GM12878 (cell line): ENCODE measurements at regions not wholly inside any gene's neighbourhood (a gene's known extent, or its start where the extent isn't known, plus 50 kb on each side); places are given as distances from the start of the nearest gene placed in this dataset.

ENCODE experiments used
- ATAC-seq: fragments of 200-7000 bp; cut with Tn5 transposase; 3 replicates; pipeline ENCODE4 v1.9.1; 2020; ENCODE audit warnings: mild to moderate bottlenecking, moderate library complexity
- BruUV-seq: library from RNA; stranded (reverse); fragments of 400-500 nt; replicated peaks from 2 replicates; lab custom pipeline; 2021; lab: Mats Ljungman, UMichigan
- CTCF ChIA-PET: fragments of 300-600 bp; sonication (Branson Sonifier 250); formaldehyde crosslinking; extraction: SDS; loops from one replicate; lab custom pipeline; 2021; ENCODE audit warnings: inconsistent platforms; lab: Yijun Ruan, JAX
- POLR2A ChIA-PET: fragments of 350-600 bp; formaldehyde crosslinking; extraction: SDS; loops from one replicate; lab custom pipeline; 2021; ENCODE audit warnings: inconsistent platforms; lab: Charles Lee
- RAD21 ChIA-PET: fragments of 300-600 bp; sonication (Branson Sonifier 250); formaldehyde crosslinking; loops from one replicate; lab custom pipeline; 2023; ENCODE audit warnings: antibody characterized with exemption; ENCODE audit not compliant: unreplicated experiment; lab: Charles Lee
- SMC1A ChIA-PET: fragments of 300-600 bp; sonication (Branson Sonifier 250); formaldehyde crosslinking; loops from one replicate; lab custom pipeline; 2023; ENCODE audit not compliant: unreplicated experiment, uncharacterized antibody; lab: Charles Lee
- DNase-seq: peaks from one replicate; pipeline ENCODE4 v3.0.0-alpha.2; 2011; ENCODE audit warnings: low read depth, low spot score
- FAIRE-seq: peaks from 3 replicates; lab custom pipeline; 2011; peaks lifted over from hg19 to GRCh38; lab: Jason Lieb, UNC
- H2AFZ ChIP-seq: 2 replicates; pipeline ENCODE4 v1.6.0; 2011; ENCODE audit warnings: low read depth, low read length, control low read depth; ENCODE audit not compliant: control insufficient read depth
- H3K27ac ChIP-seq: 2 replicates; pipeline ENCODE4 v1.5.1; 2011; ENCODE audit warnings: control low read depth; ENCODE audit not compliant: control insufficient read depth, insufficient read depth
- H3K27me3 ChIP-seq, 2 experiments: replicated peaks in 1 of 2; 2 replicates each; pipeline versions ENCODE4 v1.6.0 to v1.6.1; 2011; ENCODE audit warnings: low read length in 1 of 2; ENCODE audit not compliant: control insufficient read depth in 2 of 2, insufficient read depth in 2 of 2
- H3K36me3 ChIP-seq, 2 experiments: 2 replicates each; pipeline ENCODE4 v1.5.1; 2011; ENCODE audit warnings: low read length in 1 of 2; ENCODE audit not compliant: control insufficient read depth in 2 of 2, insufficient read depth in 2 of 2
- H3K4me1 ChIP-seq: 2 replicates; pipeline ENCODE4 v1.6.1; 2011; ENCODE audit warnings: mild to moderate bottlenecking, low read length, moderate library complexity, mixed read lengths; ENCODE audit not compliant: control insufficient read depth, insufficient read depth
- H3K4me2 ChIP-seq: 2 replicates; pipeline ENCODE4 v1.6.0; 2011; ENCODE audit warnings: control low read depth; ENCODE audit not compliant: control insufficient read depth, insufficient read depth
- H3K4me3 ChIP-seq: fragments of 200-600 bp; sonication (generic); 2 replicates; pipeline ENCODE4 v1.5.1; 2016
- H3K79me2 ChIP-seq: 2 replicates; pipeline ENCODE4 v1.6.0; 2011; ENCODE audit warnings: low read length; ENCODE audit not compliant: control insufficient read depth, insufficient read depth
- H3K9ac ChIP-seq: 2 replicates; pipeline ENCODE4 v1.8.0; 2011; ENCODE audit warnings: low read length, control low read depth, mixed read lengths; ENCODE audit not compliant: control insufficient read depth, insufficient read depth
- H3K9me3 ChIP-seq: replicated peaks from 3 replicates; pipeline ENCODE4 v1.5.1; 2011; ENCODE audit warnings: mild to moderate bottlenecking, low read length; ENCODE audit not compliant: control insufficient read depth, insufficient read depth
- H4K20me1 ChIP-seq: 2 replicates; pipeline ENCODE4 v1.6.0; 2011; ENCODE audit not compliant: control insufficient read depth, insufficient read depth
- ELK1 ChIP-seq: IDR thresholded peaks from 2 replicates; pipeline ENCODE4 v1.6.1; 2012; ENCODE audit warnings: low read depth, low read length, improper control_type of control experiment
- FOS ChIP-seq: IDR thresholded peaks from 3 replicates; pipeline ENCODE4 v1.6.1; 2011; ENCODE audit warnings: borderline replicate concordance; ENCODE audit not compliant: insufficient read length; ENCODE audit errors: extremely low read depth
- GATAD2B ChIP-seq: fragments of 450-650 bp; conservative IDR thresholded peaks from 2 replicates; pipeline ENCODE4 v1.6.1; 2017; ENCODE audit warnings: low read depth, mild to moderate bottlenecking, moderate library complexity
- MLLT1 ChIP-seq: fragments of 450-650 bp; IDR thresholded peaks from 2 replicates; pipeline ENCODE4 v1.6.1; 2016; ENCODE audit warnings: mild to moderate bottlenecking
- PRDM15 ChIP-seq: fragments of 450-650 bp; formaldehyde crosslinking; IDR thresholded peaks from 2 replicates; pipeline ENCODE4 v1.4.0; 2020; ENCODE audit warnings: mild to moderate bottlenecking, moderate library complexity
- RAD21 ChIP-seq: IDR thresholded peaks from 2 replicates; pipeline ENCODE4 v1.6.1; 2011; ENCODE audit warnings: mild to moderate bottlenecking, low read depth, low read length, moderate library complexity; ENCODE audit not compliant: insufficient read depth
- SP1 ChIP-seq: IDR thresholded peaks from one replicate; pipeline ENCODE4 v1.6.1; 2011; ENCODE audit warnings: low read depth, low read length
- SREBF2 ChIP-seq: IDR thresholded peaks from 2 replicates; pipeline ENCODE4 v1.6.1; 2012; ENCODE audit warnings: mild to moderate bottlenecking, low read length
- WRNIP1 ChIP-seq: IDR thresholded peaks from 2 replicates; pipeline ENCODE4 v1.6.1; 2011; ENCODE audit warnings: low read depth, low read length, improper control_type of control experiment, borderline replicate concordance
- ZZZ3 ChIP-seq: IDR thresholded peaks from 2 replicates; pipeline ENCODE4 v1.6.1; 2011; ENCODE audit warnings: low read depth; ENCODE audit not compliant: control insufficient read depth, insufficient read length
- WGBS: methylation state at CpG from one replicate; pipeline ENCODE4 v1.1.6; 2016; ENCODE audit warnings: low lambda C conversion rate; ENCODE audit not compliant: insufficient replicate concordance, insufficient coverage; ENCODE audit errors: missing lambda C conversion rate; 5-methylcytosine and 5-hydroxymethylcytosine counted together
- in situ Hi-C: fragments of 300-500 bp; cut with MboI; formaldehyde crosslinking; loops from 9 replicates; pipeline ENCODE4 v1.14.3; 2018; ENCODE audit warnings: mixed read lengths
- intact Hi-C: fragments of 100-400 bp; cut with micrococcal nuclease; formaldehyde crosslinking; loops from one replicate; pipeline ENCODE4 v1.14.2; 2022; ENCODE audit not compliant: unreplicated experiment
- TF ChIP-seq, protein P1 (sequence below): IDR thresholded peaks from 2 replicates; pipeline ENCODE4 v1.6.1; 2012; ENCODE audit warnings: mild to moderate bottlenecking, low read depth, low read length

GRCh38 chr15:57893040-57893439 is 172.5 kb downstream of the ALDH1A2 start (continued):
- TF ChIP-seq, protein P1, sequence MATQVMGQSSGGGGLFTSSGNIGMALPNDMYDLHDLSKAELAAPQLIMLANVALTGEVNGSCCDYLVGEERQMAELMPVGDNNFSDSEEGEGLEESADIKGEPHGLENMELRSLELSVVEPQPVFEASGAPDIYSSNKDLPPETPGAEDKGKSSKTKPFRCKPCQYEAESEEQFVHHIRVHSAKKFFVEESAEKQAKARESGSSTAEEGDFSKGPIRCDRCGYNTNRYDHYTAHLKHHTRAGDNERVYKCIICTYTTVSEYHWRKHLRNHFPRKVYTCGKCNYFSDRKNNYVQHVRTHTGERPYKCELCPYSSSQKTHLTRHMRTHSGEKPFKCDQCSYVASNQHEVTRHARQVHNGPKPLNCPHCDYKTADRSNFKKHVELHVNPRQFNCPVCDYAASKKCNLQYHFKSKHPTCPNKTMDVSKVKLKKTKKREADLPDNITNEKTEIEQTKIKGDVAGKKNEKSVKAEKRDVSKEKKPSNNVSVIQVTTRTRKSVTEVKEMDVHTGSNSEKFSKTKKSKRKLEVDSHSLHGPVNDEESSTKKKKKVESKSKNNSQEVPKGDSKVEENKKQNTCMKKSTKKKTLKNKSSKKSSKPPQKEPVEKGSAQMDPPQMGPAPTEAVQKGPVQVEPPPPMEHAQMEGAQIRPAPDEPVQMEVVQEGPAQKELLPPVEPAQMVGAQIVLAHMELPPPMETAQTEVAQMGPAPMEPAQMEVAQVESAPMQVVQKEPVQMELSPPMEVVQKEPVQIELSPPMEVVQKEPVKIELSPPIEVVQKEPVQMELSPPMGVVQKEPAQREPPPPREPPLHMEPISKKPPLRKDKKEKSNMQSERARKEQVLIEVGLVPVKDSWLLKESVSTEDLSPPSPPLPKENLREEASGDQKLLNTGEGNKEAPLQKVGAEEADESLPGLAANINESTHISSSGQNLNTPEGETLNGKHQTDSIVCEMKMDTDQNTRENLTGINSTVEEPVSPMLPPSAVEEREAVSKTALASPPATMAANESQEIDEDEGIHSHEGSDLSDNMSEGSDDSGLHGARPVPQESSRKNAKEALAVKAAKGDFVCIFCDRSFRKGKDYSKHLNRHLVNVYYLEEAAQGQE: no peak
- TF ChIP-seq ELK1: no peak

DNA sequence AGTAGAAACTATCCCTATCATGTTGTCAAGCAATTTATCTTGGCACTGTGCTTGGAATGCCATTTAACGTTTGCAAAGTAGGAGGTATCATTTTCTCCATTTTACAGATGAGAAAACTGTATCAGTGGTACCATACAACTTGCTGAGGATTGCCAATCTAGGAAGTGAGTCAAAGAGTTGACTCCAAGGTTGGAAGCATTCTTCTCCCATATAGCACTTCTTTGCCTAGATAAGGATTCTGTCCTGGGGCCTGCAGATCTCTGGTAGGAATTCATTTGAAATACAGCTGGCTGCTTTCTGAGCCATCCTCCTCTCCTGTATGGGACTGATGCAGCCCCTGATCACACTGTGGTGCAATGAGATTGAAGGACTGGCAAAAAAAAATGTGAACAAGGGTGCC is 170.2 kb downstream of the ALDH1A2 start:
- 0% methylated on average over 1 of the region's 1 CpG for WGBS
- H3K27ac ChIP-seq: no peak overlapping the region
- no TSS peak for BruUV-seq
- in situ Hi-C loops: no loop called here
- no peak overlapping the region for H3K9ac ChIP-seq
- no peaks in the 10 kb centered on the region for H3K36me3 ChIP-seq
- H2AFZ ChIP-seq: no peak overlapping the region
- no peaks in the 10 kb centered on the region; a peak in 1 of 4 replicates for H3K27me3 ChIP-seq
- CTCF ChIA-PET: interaction anchor here (0.5 kb wide), 1 partner anchor 174 kb away, joined by 3 read pairs; no protein-coding TSS in a partner anchor
- no peak overlapping the region for H3K4me2 ChIP-seq
- SMC1A ChIA-PET: no interaction called here
- H3K9me3 ChIP-seq: no peaks in the 10 kb centered on the region
- intact Hi-C loops: no loop called here
- no peak for DNase-seq
- FAIRE-seq: no peak
- RAD21 ChIA-PET: no interaction called here
- POLR2A ChIA-PET: no interaction called here
- no peaks in the 10 kb centered on the region for H4K20me1 ChIP-seq
- ATAC-seq: no peak
- no peak overlapping the region for H3K4me3 ChIP-seq
- no peaks in the 10 kb centered on the region for H3K79me2 ChIP-seq
- H3K4me1 ChIP-seq: no peaks in the 10 kb centered on the region
- TF ChIP-seq FOS (no peak), PRDM15 (no peak), GATAD2B (no peak), SP1 (no peak), MLLT1 (no peak), SREBF2 (no peak), ZZZ3 (no peak), WRNIP1 (no peak), RAD21 (no peak)
